Prostate gland (tissue), 2 donors: ENCODE measurements at regions not wholly inside any gene's neighbourhood (a gene's known extent, or its start where the extent isn't known, plus 50 kb on each side); places are given as distances from the start of the nearest gene placed in this dataset.

ENCODE experiments used
- DNase-seq: peaks from one replicate; pipeline ENCODE4 v3.0.0-alpha.2; 2019; ENCODE audit warnings: low spot score
- H3K27ac ChIP-seq, 2 donors: fragments of 200-600 bp; sonication (generic); 2 replicates each; pipeline ENCODE4 v1.5.1; 2017 to 2019
- H3K27me3 ChIP-seq: fragments of 200-600 bp; sonication (generic); replicated peaks from 2 replicates; pipeline ENCODE4 v1.5.1; 2019; ENCODE audit not compliant: insufficient read depth
- H3K36me3 ChIP-seq, 2 donors: fragments of 200-600 bp; sonication (generic); 1 replicate in 1 of 2; 2 replicates in 1 of 2; pipeline versions ENCODE4 v1.5.1 to v1.8.1; 2017 to 2019
- H3K4me1 ChIP-seq: fragments of 200-600 bp; sonication (generic); replicated peaks from 2 replicates; pipeline ENCODE4 v1.5.1; 2019
- H3K4me3 ChIP-seq, 2 donors: fragments of 200-600 bp; sonication (generic); 2 replicates each; pipeline ENCODE4 v1.5.1; 2017 to 2019
- H3K9me3 ChIP-seq: fragments of 200-600 bp; sonication (generic); 2 replicates; pipeline ENCODE4 v1.5.1; 2017
- POLR2A ChIP-seq: fragments of 450-650 bp; IDR thresholded peaks from one replicate; pipeline ENCODE4 v1.6.1; 2016; ENCODE audit warnings: antibody characterized with exemption, mild to moderate bottlenecking
- POLR2AphosphoS5 ChIP-seq: sonication (generic); formaldehyde crosslinking; IDR thresholded peaks from one replicate; pipeline ENCODE4 v1.6.1; 2017; ENCODE audit warnings: antibody characterized with exemption
- WGBS: methylation state at CpG from one replicate; pipeline ENCODE4 v1.1.5; 2018; 5-methylcytosine and 5-hydroxymethylcytosine counted together
- intact Hi-C: fragments of 100-400 bp; cut with DNase I; formaldehyde crosslinking; loops from one replicate; pipeline ENCODE4 v1.14.2; 2022
- TF ChIP-seq, protein P1 (sequence below), 4 experiments: fragments of 200-600 bp in 2 of 4; fragments of 450-650 bp in 2 of 4; sonication (generic) in 2 of 4; IDR thresholded peaks; 1 replicate in 3 of 4; 2 replicates in 1 of 4; pipeline ENCODE4 v1.5.1; 2016 to 2019; ENCODE audit warnings: antibody characterized with exemption in 4 of 4, mild to moderate bottlenecking in 2 of 4, moderate library complexity in 2 of 4

DNA sequence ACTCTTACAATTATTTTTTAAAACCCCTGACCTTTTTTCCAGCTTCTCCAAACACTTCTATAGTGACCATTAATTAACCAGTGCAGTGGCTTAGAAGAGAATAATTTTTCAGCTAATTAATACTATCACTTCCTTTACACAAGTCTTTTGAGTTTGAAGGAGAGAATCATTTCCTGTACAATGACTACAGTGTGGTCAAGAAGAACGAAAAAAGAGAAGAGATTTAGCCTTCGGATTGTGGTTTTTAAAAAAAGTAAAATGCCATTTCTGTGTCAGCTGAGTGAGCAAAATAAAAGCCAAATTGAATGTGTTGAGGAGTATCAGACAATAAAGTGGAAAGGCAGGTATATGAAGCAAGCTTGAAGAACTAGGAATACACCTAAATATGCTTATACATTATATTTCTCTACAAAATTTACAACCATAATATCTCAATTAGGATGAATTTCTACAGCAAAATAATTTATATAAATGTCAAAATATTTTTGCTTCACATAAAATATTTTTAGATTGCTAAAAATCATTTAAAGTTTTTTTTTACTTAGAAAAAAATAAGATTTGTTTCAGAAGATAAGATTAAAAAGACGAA lies 1155.2 kb upstream of the CNTN5 start:
- TF ChIP-seq, protein P1, sequence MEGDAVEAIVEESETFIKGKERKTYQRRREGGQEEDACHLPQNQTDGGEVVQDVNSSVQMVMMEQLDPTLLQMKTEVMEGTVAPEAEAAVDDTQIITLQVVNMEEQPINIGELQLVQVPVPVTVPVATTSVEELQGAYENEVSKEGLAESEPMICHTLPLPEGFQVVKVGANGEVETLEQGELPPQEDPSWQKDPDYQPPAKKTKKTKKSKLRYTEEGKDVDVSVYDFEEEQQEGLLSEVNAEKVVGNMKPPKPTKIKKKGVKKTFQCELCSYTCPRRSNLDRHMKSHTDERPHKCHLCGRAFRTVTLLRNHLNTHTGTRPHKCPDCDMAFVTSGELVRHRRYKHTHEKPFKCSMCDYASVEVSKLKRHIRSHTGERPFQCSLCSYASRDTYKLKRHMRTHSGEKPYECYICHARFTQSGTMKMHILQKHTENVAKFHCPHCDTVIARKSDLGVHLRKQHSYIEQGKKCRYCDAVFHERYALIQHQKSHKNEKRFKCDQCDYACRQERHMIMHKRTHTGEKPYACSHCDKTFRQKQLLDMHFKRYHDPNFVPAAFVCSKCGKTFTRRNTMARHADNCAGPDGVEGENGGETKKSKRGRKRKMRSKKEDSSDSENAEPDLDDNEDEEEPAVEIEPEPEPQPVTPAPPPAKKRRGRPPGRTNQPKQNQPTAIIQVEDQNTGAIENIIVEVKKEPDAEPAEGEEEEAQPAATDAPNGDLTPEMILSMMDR (IDR thresholded peaks at IDR 0.05), result no peak
- TF ChIP-seq POLR2A, result no peak
- TF ChIP-seq POLR2AphosphoS5, result no peak
- no peak overlapping the region for H3K27ac ChIP-seq
- DNase-seq, result no peak
- intact Hi-C loops, result no loop called here
- 74% methylated on average over 3 of the region's 3 CpGs for WGBS
- no peak overlapping the region for H3K4me3 ChIP-seq
- no peaks in the 10 kb centered on the region for H3K9me3 ChIP-seq
- H3K36me3 ChIP-seq, result no peaks in the 10 kb centered on the region
- no peaks in the 10 kb centered on the region for H3K4me1 ChIP-seq
- no peaks in the 10 kb centered on the region for H3K27me3 ChIP-seq

DNA sequence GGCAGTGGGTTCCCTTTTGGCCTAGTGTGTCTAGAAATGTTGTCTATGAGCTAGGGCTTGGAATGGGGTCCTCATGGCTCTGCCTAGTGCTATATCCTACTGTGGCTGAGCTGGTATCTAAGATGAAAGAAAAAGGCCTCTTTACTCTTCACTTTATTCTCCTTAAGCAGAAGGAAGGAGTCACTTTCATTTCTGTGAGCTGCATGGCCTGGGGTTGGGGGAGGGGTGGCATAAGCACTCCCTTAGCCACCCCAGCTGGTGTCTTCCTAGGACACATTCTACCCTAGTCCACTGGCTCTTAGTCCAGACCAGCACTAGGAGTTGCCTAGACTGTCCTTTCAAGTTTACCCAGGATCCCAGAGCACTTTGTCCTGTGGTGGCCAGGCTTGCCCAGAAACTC lies 1148.9 kb upstream of the CNTN5 start:
- intact Hi-C loops, result no loop called here

DNA sequence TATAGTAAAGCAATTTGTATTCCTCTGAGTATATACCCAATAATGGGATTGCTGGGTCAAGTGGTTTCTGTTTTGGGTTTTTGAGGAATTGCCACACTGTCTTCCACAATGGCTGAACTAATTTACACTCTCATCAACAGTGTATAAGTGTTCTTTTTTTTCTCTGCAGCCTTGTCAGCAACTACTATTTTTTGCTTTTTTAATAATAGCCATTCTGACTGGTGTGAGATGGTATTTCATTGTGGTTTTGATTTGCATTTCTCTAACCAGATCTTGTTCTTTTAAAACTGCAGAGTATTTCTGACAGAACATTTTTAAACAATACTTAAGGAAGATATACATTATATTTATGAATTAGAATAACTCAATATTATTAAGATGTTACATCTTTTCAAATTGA lies 1140.5 kb upstream of the CNTN5 start:
- H3K27ac ChIP-seq, result no peak overlapping the region
- no peaks in the 10 kb centered on the region for H3K36me3 ChIP-seq
- H3K9me3 ChIP-seq, result no peaks in the 10 kb centered on the region
- TF ChIP-seq POLR2AphosphoS5 (no peak), POLR2A (no peak)
- TF ChIP-seq, protein P1 (IDR thresholded peaks at IDR 0.05), result no peak
- intact Hi-C loops, result no loop called here
- H3K27me3 ChIP-seq, result no peaks in the 10 kb centered on the region
- no peaks in the 10 kb centered on the region for H3K4me1 ChIP-seq
- H3K4me3 ChIP-seq, result no peak overlapping the region
- no peak for DNase-seq

More for the DNA sequence above, 1148.9 kb upstream of the CNTN5 start:
- TF ChIP-seq POLR2AphosphoS5 (no peak), POLR2A (no peak)
- TF ChIP-seq, protein P1 (IDR thresholded peaks at IDR 0.05), result no peak
- no peak overlapping the region for H3K27ac ChIP-seq
- no peaks in the 10 kb centered on the region for H3K9me3 ChIP-seq
- no peaks in the 10 kb centered on the region for H3K4me1 ChIP-seq
- H3K36me3 ChIP-seq, result no peaks in the 10 kb centered on the region
- H3K27me3 ChIP-seq, result no peaks in the 10 kb centered on the region
- no peak for DNase-seq
- H3K4me3 ChIP-seq, result no peak overlapping the region

DNA sequence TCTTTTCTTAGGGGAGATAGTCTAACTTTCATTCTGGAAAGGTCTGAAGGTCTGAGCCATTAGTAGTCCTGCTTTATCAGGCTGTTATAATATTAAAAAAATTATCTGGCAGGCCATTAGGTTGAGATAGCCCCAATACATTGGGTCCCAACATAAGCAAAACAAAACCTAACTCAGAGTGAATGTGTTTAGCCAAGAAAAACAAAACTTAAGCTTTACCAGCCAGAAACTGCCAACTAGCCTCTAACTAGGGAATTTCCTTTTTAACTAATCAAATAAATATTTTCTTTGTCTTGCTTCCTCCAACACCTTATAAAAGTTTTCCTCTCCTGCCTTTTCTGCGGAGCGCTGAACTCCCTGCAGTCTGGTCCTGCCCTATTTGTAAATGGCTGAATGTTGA lies 1137.7 kb upstream of the CNTN5 start:
- Histone ChIP-seq H3K36me3 (no peaks in the 10 kb centered on the region), H3K27me3 (no peaks in the 10 kb centered on the region), H3K4me1 (no peaks in the 10 kb centered on the region), H3K4me3 (no peak overlapping the region), H3K9me3 (no peaks in the 10 kb centered on the region), H3K27ac (no peak overlapping the region)
- TF ChIP-seq, protein P1 (IDR thresholded peaks at IDR 0.05), result no peak
- TF ChIP-seq POLR2AphosphoS5 (no peak), POLR2A (no peak)
- DNase-seq, result no peak
- intact Hi-C loops, result no loop called here
- WGBS, result 20% methylated on average over 2 of the region's 2 CpGs

DNA sequence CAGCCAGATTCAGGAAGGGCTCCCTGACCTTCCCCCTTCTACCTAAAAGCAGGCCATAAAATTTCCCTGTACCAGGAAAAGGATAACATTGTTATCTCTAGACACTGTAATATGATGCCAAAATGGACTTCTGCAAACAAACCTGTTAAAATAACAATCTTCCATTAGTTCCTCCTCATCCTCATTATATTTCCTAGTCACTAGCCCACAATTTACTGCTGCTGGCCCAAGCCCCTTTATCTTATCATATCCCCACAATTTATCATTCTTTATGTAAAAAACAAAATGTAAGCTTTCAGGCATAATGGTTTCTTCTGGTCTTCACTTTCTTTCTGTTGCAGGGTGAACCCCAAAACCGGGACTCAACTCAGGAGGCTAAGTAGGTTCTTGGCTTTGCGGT lies 1132.1 kb upstream of the CNTN5 start:
- TF ChIP-seq, protein P1 (IDR thresholded peaks at IDR 0.05), result no peak
- no peak for TF ChIP-seq POLR2AphosphoS5
- no peak for TF ChIP-seq POLR2A
- H3K9me3 ChIP-seq, result no peaks in the 10 kb centered on the region
- H3K27me3 ChIP-seq, result no peaks in the 10 kb centered on the region
- H3K4me1 ChIP-seq, result no peaks in the 10 kb centered on the region
- no peak for DNase-seq
- H3K36me3 ChIP-seq, result no peaks in the 10 kb centered on the region
- H3K4me3 ChIP-seq, result no peak overlapping the region
- H3K27ac ChIP-seq, result no peak overlapping the region
- 97% methylated on average over 2 of the region's 2 CpGs for WGBS
- intact Hi-C loops, result no loop called here
